ENCODE measurements at regions not wholly inside any gene's neighbourhood (a gene's known extent, or its start where the extent isn't known, plus 50 kb on each side); places are given as distances from the start of the nearest gene placed in this dataset.

DNA sequence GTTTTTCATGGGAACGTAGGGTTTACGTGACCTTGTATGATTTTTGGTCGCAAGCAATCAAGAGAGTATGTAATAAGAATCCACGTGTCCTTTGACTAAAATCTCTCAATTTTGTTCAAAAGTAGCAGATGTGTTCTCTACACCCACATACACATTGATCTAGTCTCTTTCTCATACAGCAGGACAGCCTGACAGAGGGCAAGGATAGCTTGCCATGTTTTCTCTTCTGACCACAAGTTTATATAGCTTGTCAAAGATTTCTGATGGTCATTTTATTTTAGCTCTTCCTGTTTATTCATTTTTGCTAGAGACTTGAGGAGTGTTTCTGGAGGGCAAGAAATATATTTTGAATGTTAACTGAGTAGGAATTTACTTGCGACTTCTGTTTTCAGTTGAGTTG, 570.2 kb upstream of the ALCAM start:
- intact Hi-C loops (cut with micrococcal nuclease): no loop called here

DNA sequence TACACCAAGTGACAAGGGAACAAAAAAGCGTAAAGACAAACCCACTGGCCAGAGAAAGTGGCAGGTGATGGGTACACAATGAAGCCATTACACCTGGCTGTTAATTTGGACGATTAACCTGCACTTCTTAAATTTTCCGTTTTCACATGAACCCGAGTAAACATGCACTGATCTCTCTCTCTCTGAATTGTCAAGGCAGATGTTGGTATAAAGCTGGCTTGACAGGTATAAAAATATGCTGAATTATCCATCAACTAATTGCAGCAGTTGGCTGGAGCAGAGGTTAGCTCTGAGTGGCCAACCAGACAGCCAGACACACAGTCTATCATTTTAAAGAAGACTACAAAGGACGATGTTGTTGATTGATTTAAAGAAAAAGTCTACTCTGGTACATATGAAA, 561.7 kb upstream of the ALCAM start:
- intact Hi-C loops (cut with micrococcal nuclease): no loop called here

DNA sequence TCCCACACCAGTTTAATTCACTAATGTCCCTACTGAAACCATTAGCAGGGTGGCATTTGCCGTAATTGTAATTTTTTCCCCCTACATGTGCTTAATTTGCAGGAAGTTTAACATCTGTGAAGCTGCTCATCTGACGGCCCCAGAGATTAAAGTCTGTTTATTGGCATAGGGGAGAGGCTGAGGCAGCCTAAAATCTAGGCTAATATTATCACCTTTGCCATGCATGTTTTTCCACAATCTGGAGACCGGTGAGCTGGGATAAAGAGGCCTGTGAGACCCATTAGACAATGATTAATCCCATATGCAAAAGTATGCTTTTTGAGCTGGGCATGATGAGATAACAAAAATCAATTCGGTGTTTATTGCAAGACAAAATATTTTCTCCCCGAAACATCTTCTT, 561.2 kb upstream of the ALCAM start:
- intact Hi-C loops (cut with micrococcal nuclease): no loop called here

DNA sequence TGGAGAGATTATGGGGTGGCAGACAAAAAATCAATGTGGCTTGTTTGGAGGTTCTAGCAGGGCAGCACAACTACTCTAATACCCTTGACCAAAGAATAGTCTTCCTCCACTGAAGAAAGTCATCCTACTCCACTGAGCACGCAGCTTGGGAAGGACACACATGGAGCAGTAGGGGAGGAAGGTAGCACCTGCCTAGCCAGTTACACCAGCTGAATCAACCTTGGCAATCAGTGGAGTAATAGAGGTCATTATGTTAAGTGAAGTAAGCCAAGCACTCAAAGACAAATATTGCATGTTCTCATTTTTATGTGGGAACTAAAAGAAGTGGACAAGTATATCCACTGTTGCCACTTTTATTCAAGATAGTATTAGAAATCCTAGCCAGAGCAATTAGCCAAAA, 555.8 kb upstream of the ALCAM start:
- intact Hi-C loops (cut with micrococcal nuclease): no loop called here

DNA sequence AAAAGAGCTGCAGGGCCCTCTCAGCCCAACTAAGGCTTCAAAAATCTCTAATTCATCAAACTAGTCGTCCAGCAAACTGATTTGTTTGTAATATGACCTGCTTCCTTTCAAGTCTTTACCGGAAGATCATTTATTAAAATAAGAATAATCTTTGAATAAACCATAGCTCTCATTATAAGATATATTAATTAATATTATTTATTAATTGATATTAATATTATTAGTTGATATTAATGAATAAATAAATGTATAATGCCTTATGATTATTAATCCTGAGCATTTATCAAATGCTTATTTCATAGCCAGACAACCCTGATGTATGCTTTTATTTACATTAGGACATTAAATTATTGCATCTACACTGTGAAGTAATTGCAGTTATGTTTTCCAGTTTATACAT, 550.7 kb upstream of the ALCAM start:
- intact Hi-C loops (cut with micrococcal nuclease): no loop called here

DNA sequence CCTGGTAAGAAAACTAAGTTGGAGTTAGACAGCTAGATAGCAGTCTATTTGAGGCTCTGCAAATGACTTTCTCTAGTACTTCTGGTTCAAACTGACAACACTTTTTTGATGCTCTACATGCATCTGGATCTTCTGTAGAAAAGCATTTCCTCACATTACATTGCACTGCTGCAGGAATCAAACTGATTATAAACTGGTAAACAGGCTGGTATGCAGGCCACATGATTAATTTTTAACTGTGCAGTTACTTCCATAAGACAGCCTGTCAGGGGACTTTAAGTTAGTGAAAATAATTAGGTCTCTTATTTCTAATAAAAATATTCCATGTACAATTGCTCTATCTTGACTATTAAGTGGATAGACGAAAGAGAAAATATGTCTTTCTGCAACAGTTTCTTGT, 550.0 kb upstream of the ALCAM start:
- intact Hi-C loops (cut with micrococcal nuclease): no loop called here

DNA sequence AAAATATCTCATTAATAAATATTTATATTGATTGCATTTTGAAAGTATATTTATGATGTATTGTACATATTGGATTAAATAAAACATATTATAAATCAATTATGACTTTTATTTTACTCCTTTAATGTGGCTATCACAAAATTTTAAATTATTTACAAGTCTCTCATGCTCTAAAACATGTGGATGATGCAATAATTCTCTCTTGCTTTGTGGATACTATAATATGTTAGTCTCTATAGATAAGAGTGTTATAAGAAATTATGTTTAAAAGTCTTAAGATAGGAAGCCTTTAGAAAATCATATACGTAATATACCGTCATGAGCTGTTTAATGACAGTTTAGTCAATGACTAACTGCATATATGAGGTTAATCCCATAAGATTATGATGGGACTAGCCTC, 547.4 kb upstream of the ALCAM start:
- intact Hi-C loops (cut with micrococcal nuclease): no loop called here

DNA sequence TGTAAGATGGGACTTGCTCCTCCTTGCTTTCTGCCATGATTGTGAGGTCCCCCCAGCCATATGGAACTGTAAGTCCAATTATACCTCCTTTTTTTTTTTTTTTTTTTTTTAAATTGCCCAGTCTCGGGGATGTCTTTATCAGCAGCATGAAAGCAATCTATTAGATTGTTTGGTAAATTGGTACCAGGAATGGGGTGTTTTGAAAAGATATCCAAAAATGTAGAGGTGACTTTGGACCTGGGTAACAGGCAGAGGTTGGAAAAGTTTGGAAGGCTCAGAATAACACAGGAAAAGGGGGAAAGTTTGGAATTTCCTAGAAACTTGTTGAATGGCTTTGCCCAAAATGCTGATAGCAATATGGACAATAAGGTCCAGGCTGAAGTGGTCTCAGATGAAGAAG, 545.8 kb upstream of the ALCAM start:
- intact Hi-C loops (cut with micrococcal nuclease): no loop called here

DNA sequence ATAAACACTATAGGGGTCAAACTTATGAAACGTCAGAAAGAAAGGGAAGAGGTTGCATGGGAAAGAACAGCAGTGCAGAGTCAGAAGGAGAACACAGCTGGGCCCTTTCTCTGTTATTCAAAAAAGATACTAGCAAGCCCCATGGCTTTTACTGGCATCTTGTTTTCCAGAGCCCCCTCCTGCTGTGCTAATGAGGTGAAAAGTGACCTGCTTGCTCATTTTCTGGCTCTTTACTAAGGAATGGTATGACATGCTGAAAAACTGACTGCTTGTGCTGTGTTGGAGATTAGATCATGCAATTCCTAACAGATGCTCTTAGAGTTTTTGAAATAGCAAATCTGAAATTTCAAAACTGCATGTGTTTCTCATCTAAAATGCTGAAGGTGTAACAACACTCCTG, 541.6 kb upstream of the ALCAM start:
- intact Hi-C loops (cut with micrococcal nuclease): no loop called here

DNA sequence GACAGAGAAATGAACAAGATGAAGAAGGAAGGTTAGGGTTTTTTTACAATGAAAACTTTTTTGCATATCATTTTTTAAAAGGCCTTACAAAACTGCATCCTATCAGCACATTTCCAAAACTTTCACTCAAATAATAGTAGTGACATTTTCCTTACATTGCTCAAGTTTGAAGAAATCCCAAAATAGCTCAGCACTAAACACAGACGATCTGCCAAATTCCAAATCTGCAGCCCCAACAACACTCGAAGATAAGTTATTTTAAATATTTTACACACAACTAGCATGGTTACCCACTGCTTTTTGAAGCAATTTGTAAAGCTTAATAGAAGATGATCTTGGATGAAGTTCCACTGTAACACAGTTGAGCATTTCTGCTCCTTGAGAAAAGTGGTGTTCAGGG, 535.6 kb upstream of the ALCAM start:
- intact Hi-C loops (cut with micrococcal nuclease): no loop called here

DNA sequence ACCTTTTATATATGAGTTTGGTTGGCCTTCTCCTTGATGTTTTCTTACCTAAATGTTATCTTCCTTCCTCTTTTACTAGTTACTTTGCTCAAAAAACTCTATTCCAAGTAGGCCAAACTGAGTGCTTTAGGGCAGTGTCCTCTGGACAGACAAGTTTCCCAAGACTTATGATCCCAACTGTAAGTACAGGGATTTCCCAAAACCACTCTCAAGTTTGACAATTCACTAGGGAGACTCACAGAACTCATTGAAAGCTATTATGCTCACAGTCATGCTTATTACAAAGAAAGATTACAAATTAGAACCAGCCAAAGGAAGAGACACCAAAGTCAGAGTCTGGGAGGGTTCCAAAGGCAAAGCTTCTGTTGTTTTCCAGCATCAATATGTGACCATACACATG, 534.2 kb upstream of the ALCAM start:
- intact Hi-C loops (cut with micrococcal nuclease): no loop called here

DNA sequence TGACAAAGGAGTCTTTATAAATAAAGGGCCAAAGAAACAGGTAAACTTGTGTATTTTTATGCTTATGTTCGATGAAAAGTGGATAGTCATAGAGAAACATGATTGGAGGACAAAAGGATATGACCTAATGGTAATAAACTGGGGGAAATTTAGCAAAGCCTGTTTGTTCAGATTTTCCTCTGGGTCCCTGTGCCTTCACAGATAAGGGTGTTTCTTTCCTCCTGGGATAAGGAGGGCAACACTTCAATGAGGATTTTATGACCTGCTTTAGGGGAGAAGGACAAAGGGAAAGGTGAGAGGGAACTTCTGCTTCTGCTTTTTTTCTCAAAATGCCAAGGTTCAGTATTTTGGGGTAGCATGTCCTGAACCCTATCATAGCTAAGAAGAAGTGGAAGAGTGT, 531.3 kb upstream of the ALCAM start:
- intact Hi-C loops (cut with micrococcal nuclease): no loop called here

DNA sequence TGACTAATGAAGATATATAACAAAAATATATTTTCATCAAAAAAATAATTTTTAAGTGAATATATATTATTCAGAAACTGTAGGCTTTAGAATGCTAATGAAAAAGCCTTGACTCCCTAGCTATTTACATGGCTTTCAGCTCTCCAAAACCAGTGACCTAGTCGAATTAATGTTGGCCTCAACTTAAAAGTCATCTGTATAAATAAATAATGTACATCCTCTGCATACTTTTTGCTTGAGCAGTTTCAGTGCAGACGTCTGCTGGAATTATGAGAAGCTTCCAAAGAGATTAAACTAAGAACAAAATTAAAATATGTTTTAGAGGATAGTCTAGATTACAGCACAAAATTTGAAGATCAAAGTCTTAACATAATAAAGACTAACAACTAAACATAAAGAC, 520.4 kb upstream of the ALCAM start:
- intact Hi-C loops (cut with micrococcal nuclease): no loop called here

DNA sequence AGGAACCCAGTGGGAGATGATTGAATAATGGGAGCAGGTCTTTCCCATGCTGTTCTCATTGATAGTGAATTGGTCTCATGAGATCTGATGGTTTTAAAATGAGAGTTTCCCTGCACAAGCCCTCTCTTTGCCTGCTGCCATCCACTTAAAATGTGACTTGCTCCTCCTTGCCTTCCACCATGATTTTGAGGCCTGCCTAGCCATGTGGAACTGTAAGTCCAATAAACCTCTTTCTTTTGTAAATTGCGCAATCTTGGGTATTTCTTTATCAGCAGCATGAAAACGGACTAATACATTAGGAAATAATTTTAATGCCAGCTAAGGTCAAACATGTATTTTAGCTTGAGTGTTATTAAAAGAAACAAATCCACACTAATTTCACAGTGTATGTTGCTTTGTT, 517.6 kb upstream of the ALCAM start:
- intact Hi-C loops (cut with micrococcal nuclease): no loop called here

DNA sequence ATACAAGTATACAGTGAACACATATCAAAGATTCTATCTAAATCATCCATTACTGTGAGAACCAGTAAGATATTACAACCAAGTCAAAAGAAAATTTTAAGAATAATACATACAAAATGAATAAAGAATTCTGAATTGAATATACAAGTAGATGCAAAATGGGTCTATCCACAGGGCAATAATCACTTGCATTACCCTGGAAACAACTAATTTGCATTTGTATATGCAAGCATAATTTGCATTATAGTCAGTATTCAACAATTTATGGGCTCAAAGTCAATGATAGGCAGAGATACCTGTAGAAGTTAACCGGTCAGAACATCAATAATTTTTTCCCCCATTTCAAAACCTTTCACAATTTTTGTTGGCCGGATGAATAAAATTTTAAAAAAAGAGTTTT, 512.2 kb upstream of the ALCAM start:
- intact Hi-C loops (cut with micrococcal nuclease): no loop called here

DNA sequence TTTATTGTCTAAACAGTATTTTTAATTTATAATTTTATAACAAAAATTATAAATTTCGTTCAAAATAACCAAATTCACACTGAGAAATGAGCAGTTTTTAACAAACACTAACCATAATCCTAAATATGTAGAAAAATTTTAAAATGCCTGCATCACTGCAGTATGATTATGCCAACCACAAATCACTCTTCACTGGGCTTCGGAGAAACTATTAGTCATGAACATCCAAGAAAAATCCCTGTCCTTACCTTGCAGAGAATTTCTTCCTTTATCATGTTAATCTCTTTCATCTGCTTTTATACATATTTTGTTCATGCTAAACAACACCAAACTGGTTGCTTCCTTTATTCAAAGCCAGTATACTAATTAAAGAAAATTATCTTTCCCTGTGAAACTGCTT, 511.0 kb upstream of the ALCAM start:
- intact Hi-C loops (cut with micrococcal nuclease): no loop called here

DNA sequence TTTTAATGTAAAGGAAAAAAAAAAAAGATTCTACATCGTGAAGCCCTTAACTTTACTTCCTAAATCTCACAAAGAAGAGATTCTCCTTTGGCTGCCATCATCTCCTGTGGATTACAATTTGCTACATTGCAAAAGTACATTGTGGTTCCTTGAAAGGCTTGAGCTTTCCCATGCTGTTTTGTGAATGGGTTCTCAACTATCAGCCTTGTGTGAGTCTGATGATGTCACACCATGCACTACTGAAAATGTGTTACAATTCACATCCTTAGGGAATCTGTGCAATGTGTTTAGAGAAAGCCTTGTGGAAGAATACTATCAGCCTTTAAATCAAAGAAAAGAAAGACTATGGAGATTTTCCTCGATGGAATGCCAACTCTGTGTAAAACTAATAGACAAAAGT, 510.0 kb upstream of the ALCAM start:
- intact Hi-C loops (cut with micrococcal nuclease): no loop called here

DNA sequence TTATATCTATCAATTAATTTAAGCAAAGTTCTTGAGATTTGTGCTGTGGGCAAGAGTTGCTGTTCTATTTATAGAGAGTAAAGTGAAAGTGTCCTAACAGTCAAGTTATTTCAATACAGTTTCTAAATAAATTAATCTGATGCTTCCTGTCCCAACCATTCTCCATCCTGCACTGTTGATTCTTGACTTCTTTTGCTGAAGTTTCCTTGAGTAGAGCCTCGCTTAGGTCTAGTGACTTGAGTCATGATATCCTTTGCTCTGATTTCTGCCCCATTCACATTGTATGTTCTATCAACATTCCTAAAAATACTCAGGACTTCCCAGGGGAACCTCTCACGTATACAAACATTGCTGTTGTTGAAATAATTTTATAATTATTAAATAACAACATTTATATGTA, 498.4 kb upstream of the ALCAM start:
- intact Hi-C loops (cut with micrococcal nuclease): no loop called here

DNA sequence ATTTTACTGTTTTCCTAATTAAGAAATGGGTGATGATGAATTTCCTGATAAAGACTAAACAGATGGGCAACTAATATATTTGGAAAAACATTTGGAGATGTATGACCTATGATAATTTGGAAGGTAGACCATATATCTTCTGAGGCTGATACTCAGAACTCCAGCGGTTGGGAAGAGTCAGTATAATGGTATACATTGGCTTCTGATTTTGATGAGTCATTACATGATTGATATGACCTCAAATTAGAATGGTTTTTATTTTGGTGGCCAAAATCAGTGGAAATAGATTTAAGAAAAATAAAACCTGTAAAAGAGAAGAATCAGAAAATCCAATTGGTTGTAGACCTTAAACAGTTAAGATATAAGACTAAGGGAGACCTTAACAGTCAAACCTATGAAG, 496.4 kb upstream of the ALCAM start:
- intact Hi-C loops (cut with micrococcal nuclease): no loop called here

DNA sequence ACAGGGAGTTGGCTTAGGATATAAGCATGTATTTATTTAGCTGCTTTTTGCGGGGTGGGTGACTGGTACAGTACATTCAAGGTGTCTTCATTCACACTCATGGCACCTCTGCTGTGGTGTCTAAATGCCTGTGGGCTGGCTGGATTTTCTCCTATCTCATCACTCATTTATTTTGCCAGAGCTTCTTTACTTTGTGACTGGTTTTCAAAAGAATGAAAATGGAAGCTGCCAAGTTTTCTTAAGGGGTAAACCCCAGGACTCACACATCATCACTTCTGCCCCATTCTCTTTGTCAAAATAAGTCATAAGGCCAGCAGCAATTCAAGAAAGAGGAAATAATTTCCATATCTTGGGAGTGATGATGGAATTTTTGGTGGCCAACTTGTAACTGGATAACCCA, 493.4 kb upstream of the ALCAM start:
- intact Hi-C loops (cut with micrococcal nuclease): no loop called here

DNA sequence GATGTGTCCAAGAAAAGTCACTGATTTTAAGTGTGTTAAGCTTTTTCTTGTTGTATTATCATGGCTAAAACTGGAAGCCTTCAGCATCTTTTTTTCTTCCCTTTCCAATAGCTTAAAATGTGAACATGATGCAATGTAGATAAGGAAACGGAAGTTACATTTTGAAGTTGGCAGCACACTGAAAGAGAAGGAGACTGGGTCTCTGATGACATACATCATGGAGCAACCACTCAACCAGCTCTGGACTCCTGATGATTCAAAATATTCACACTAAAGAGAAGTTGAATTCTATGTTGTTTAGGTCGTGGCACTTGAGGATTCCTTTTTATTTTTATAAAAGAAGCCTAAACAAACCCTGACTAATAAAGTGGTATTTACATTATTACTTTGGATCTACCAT, 488.3 kb upstream of the ALCAM start:
- intact Hi-C loops (cut with micrococcal nuclease): no loop called here

DNA sequence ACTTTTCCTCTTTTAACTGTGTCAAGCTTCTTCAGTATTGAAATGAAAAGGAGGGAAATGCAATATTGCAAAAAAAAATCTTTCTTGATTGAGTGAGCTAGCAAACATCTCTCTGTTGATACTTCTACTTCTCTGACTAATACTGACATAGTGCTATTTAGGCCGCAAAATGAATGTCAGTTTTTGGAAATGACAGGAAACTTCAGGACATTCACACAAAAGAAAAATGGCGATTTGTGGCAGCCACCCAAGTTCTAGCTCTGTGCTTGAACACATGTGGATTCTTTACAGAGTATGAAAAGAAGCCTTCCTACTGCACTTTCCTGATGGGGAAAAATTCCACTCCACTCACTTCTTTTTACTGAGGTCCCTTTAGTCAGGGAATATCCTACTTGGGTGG, 486.8 kb upstream of the ALCAM start:
- intact Hi-C loops (cut with micrococcal nuclease): no loop called here

DNA sequence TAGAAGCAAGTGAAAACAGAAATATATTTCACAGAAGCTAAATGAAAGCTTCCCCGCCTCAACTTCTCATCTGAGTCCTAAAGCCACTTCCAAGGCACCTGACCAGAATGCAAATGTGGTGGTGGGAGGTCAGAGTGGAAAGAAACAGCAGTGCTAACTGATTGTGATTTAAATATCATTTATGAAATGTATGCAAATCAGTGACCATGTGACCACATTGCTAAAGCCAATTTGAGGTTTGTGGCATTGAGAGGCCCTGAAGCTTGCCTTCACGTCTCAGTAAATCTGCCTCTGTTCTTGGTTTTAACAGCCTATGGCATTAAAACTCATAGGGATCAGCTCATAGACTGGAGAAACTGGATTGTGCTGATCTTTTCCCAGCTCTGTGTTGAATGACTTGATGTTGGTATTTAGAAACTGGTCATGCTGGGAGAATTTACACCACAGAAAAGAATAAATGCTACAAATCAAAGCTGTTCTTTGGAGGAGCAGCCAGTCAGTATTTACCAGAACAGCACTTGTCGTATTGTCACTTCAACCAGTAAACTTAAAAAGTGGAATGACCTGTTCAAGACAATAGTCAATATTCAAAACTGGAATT, 481.4 kb upstream of the ALCAM start:
- intact Hi-C loops (cut with micrococcal nuclease): no loop called here

DNA sequence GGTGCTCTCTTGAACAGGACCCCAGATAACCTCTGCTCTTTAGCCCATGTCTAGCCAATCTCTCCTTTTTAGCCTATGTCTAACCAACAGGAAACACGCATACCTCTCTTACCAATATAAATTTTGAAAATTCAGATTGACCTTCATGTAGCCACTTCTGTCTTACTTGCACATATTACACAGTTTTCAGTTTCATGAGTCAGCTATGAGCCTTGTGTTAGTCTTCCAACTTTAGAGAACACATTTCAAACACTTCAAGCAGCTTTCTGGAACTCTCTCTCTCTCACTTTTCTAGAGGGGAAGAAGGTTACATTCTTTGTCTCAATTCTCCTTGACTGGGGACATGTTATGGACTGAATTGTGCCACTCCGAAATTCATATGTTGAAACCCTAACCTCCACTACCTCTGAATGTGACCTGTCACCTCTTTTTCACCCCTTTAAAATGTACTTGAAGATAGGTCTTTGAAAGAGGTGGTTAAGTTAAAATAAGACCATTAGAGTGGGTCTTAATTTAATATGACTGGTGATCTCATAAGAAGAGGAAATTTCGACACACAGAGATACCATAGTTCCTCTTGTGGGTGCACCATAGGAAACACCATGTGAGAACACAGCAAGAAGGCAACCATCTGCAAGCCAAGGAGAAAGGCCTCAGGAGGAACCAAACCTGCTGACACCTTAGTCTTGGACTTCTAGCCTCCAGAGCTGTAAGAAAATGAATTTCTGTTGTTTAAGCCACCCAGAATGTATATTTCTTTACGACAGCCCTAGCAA, 480.3 kb upstream of the ALCAM start:
- intact Hi-C loops (cut with micrococcal nuclease): no loop called here
